GM19372 (cell line): ENCODE measurements at regions not wholly inside any gene's neighbourhood (a gene's known extent, or its start where the extent isn't known, plus 50 kb on each side); places are given as distances from the start of the nearest gene placed in this dataset.
"Not testable (repeated sequence)": the region's sequence is repeated elsewhere in the genome, so short reads cannot be mapped to it uniquely, and the experiment has no call there.

Source experiments
- ATAC-seq: cut with Tn5 transposase; IDR thresholded peaks from one replicate; pipeline ENCODE4 v1.9.1; 2021; ENCODE audit warnings: mild to moderate bottlenecking, low read depth, moderate library complexity; ENCODE audit not compliant: unreplicated experiment

- ATAC-seq: no peak
These were observed 1354.7 kb upstream of the LRRTM3 start for GRCh38 chr10:65571011-65571570.

- no peak for ATAC-seq
These were observed 1344.3 kb upstream of the LRRTM3 start for GRCh38 chr10:65581426-65582026.

- no peak for ATAC-seq
These were observed 1323.5 kb upstream of the LRRTM3 start for GRCh38 chr10:65602182-65602865.

- no peak for ATAC-seq
These were observed 1314.2 kb upstream of the LRRTM3 start for GRCh38 chr10:65611592-65611991.

GRCh38 chr10:65614956-65615565 is 1310.8 kb upstream of the LRRTM3 start:
- no peak for ATAC-seq

GRCh38 chr10:65618126-65618525 is 1307.7 kb upstream of the LRRTM3 start:
- ATAC-seq: no peak

- no peak for ATAC-seq
These were observed 1305.3 kb upstream of the LRRTM3 start for GRCh38 chr10:65620404-65621048.

- no peak for ATAC-seq
These were observed 1303.2 kb upstream of the LRRTM3 start for GRCh38 chr10:65622608-65623007.

GRCh38 chr10:65628493-65629139 is 1297.2 kb upstream of the LRRTM3 start:
- ATAC-seq: no peak

GRCh38 chr10:65660006-65660405 is 1265.8 kb upstream of the LRRTM3 start:
- no peak for ATAC-seq

GRCh38 chr10:65670087-65670486 is 1255.7 kb upstream of the LRRTM3 start:
- no peak for ATAC-seq

GRCh38 chr10:65670596-65670995 is 1255.2 kb upstream of the LRRTM3 start:
- ATAC-seq: not testable (repeated sequence)

- ATAC-seq: no peak
These were observed 1250.6 kb upstream of the LRRTM3 start for GRCh38 chr10:65675236-65675635.

GRCh38 chr10:65684896-65685295 is 1240.9 kb upstream of the LRRTM3 start:
- ATAC-seq: no peak

- no peak for ATAC-seq
These were observed 1224.6 kb upstream of the LRRTM3 start for GRCh38 chr10:65701168-65701776.

- ATAC-seq: no peak
These were observed 1217.8 kb upstream of the LRRTM3 start for GRCh38 chr10:65708057-65708456.

GRCh38 chr10:65710306-65710705 is 1215.5 kb upstream of the LRRTM3 start:
- ATAC-seq: no peak

- ATAC-seq: no peak
These were observed 1206.0 kb upstream of the LRRTM3 start for GRCh38 chr10:65719790-65720189.

GRCh38 chr10:65720901-65721300 is 1204.9 kb upstream of the LRRTM3 start:
- no peak for ATAC-seq

- no peak for ATAC-seq
These were observed 1202.3 kb upstream of the LRRTM3 start for GRCh38 chr10:65723525-65723924.
